ENCODE measurements at regions not wholly inside any gene's neighbourhood (a gene's known extent, or its start where the extent isn't known, plus 50 kb on each side); places are given as distances from the start of the nearest gene placed in this dataset.
A peak's percentile ranks its signal among the peaks of the same experiment; 100 is the strongest.

DNA sequence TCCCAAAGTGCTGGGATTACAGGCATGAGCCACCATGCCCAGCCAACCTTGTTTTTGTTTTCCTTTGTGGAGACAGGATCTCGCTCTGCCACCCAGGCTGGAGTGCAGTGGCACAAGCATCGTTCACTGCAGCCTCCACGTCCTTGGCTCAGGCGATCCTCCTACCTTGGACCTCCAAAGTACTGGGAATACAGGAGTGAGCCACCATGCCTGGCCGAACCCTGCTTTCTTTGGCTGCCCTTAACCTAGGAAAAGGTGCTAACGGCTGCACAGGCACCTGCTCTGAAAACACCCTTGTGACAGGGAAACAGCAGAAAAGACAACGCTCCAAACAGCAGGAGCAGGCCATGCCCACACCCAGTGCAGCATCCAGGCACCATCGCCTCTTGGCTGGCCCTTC lies 71.9 kb downstream of the OAT start:
- no peak for DNase-seq (ENCODE audit: low read depth)

DNA sequence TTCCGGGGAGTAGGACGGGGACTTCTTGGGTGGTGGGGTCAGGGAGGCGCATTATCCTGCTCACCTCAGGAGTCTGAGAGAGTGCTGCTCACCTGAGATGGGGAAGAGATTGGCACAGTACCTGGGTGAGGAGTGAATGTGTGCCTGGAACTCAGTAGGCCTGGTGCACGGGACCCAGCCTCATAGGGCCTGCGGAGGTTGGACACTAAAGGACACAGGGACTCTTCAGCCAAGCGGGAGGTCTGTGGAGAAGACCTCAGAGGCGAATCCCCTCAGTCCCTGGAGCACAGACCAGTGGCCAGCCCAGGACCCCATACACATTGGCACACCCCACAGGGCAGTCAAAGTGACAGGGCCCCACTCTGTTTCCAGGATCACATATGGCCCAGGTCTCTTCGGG lies 73.2 kb downstream of the OAT start:
- no peak for DNase-seq (ENCODE audit: low read depth)

DNA sequence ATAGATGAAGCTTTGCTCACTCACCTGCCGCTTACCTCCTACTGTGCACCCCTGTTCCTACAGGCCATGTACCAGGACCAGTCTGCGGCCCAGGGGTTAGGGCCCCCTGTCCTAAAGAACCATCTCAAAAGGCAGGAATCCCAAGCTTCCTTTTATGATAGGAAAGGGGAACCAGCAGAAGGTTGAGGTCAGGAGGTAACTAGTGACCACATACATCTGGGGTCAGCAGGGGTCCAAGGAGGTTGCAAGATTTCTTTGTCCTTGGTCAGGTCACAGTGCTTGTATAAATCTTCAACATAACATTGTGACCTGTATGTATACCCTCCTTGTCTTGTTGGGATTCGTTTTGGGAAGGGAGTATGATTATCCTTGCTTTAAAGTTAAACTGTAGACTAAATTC lies 73.8 kb downstream of the OAT start:
- no peak for DNase-seq (ENCODE audit: low read depth)

DNA sequence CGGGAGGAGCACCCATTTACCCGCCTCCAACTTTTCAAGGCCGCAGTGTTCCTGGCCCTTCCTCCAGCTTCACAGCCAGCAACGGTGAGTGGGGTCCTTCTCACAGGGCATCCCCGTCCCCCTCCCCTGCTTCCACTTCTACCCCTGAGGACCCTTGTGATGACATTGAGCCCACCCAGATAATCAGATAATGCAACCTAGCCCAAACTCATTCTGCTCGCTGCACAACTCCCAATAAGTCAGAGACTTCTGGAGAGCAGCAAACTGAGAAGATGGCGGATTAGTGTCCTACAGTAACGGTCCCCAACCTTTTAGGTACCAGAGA lies 74.5 kb downstream of the OAT start:
- no peak for DNase-seq (ENCODE audit: low read depth)

DNA sequence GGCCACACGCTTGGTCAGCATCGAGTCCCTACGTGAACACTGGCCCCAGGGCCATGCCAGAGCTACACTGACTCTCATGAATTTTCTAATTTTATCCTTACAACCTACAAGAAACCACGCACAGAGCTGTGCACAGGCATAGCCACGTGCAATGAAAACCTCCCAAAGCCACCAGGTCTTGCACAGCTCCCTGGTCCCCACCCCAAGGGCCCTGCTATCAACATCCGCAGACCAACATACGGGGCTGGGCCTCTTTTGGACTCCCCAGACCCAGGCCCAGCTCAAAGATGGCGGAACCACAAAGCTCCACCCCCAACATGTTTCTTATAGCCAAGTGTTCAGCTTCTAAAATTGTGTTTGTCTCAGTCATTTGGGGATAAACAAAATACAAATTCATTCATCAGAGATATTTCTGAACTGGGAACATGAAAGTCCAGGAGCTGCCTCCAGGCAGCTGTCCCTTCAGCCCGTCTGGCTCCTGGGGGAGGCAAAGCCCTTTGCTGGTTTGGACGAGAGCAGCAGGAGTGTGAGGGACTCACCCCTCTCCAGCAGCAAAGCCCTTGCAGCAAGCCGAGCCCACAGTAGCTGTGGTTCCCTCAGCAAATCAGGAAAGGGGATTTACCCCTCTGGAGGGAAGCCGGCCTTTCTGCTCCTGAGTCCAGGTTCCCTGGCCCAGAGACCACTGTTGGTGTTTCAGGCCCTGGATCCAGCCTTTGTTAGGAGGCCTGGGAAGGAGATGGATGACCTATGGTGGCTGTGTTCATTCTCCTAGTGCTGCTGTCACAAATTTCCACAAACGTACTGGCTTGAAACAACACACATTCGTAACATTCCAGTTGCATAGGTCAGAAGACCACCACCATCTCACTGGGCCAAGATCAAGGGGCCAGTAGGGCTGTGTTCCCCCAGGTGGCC lies 75.1 kb downstream of the OAT start:
- no peak for DNase-seq (ENCODE audit: low read depth)

DNA sequence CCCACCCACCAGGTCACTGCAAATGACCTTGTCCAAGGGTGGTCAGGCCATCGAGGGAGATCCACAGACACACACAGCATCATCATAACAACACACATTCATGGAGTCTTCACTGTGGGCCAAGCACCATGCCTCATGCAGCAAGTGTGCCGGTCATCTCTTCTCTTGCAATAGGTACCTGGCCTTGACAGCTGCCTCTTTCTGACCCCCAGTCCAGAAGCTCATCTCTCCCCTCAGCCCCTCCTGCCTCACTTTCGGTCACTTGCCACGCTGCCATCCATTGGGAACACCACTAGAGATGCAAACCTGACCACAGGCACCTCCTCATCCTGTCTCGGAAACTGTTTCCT lies 75.9 kb downstream of the OAT start:
- no peak for DNase-seq (ENCODE audit: low read depth)

DNA sequence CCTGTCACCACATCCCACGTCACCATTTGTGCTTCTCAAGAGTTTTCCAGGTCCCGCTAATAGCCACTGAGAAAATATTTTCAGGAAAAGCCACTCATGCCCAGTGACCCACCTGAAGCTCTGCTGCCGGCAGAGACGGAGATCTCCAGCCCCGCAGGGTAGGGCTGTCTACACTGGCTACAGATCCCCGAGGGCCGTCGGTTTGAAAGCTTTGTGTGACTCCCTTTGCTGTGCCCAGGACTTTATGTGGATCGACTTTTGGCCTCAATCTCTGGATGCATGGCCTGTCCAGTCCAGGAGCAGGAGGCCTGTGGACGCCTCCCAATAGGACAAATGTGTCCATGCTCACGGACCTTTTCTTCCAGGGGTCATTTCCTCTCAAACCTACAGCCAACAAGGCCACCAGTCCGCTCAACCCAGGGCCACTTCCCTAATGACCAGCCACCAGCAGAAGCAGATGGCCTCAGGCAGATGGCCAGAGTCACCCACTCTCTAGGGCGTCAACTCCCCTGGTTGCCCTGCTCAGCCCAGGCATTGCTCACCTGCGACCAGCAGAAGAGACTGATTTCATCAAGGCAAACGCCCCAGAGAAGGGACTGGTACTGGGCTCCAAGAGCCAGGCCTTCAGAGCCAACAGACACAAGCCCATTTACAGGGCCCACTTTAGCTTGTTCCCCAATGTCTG lies 76.4 kb downstream of the OAT start:
- no peak for DNase-seq (ENCODE audit: low read depth)

DNA sequence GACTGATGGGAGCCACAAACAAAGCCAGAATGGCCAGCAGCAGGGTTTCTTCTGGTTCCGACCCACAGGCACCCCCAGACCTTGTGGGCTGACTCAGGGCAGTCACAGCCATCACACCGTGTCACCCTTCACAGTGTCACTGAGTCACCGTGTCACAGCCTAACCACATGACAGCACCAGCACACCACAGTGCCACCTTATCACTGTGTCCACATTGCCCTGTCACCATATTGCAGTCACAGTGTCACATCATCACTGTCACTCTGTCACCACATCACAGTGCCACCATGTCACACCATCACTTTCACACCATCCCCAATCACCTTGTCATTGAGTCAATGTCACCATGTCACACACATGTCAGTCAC lies 77.0 kb downstream of the OAT start:
- no peak for DNase-seq (ENCODE audit: low read depth)

DNA sequence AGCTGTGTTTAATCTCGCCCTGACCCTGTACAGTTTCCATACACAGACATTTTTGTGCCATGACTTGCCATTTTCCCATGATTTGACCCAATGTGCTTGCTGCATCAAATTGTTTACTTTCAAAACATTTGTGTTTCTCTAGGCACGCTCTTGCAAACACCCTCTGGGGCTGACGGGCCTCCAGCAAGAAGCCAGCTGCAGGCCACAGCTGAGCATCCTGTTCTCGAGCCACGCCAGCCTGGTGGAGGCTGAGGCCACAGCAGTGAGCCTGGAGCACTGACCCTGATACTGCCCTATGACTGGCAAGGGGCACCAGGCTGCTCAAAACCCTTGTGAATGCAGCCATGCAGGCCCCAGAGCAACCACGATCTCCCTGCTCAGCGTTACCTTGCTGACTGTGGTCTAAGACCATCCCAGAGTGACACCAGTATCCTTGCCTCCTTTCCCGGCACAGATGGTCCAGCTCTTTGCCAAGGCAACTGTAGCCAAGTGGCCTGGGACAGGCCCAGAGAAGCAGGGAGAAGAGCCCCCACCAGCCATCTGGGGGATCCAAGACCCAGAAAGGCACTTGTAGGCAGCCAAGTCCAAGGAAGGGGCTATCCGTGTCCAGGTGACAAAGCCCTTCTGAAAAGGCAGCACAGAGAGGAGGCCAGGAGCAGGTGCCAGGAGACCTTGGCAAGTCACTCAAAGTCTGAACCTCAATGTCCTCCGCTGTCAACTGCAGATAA lies 78.5 kb downstream of the OAT start:
- DNase-seq (ENCODE audit: low read depth): peak; percentile 71

DNA sequence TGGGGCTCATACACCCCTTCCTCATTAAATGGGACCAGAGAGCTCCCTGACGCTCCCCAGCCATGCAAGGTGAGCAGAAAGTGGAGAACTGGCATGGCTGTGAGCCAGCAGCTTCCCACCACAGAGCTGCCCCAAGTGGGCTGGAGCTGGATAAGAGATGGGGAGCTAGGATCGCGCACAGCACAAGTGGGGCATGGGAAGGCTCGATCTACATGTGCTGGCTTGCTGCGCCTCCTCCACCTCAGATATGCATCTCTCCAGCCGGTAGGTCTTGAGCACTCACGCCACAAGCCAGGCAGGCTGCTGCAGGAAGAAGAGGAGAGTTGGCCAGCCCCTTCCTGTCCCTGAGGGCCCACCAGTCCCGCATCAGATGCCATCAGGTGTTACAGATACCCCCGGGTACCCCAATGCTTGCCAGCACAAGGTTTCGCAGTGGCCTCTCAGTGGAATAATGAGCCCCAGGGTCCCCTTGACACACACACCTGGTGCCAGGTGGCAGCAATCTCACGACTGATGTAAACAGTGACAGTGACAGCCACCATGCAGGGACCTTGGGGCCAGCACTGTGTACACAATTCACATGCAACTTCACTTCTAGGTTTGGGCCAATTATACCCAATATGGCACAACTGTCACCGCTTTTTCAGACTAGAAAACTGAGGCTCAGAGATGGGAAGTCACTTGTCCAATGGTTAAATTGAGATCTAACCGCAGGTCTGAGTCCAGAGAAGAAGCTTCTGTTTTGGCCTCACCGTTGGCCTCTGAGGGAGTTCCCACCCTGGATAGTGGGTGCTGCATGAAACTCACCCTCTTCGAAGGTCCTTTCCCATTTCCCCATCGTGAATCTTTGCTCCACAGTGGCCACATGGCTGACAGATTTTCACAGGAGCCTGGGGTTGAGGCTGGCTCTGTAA lies 79.3 kb downstream of the OAT start:
- no peak for DNase-seq (ENCODE audit: low read depth)

DNA sequence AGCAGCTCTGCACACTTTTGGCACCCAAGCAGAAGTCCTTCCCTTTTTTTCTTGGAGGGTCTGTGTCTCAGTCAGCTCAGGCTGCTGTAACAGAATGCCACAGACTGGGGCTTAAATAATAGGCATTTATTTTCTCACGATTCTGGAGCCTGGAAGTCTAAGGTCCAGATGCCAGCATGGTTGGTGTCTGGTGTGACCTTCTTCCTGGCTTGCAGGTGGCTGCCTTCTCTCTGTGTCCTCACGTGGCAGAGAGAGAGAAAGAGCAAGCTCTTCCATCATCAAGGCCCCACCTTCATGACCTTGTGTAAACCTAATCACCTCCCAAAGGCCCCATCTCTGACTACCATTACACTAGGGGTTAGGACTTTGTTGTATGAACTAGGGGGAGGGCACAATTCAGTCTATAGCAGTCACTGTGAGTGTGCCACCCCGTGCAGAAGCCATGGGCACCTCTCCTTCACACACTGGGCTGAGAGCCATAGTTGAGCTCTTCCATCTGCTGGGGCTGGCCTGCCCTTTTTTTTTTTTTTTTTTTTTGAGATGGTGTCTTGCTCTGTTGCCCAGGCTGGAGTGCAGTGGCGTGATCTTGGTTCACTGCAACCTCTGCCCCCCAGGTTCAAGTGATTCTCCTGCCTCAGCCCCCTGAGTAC lies 80.3 kb downstream of the OAT start:
- DNase-seq (ENCODE audit: low read depth): no peak

DNA sequence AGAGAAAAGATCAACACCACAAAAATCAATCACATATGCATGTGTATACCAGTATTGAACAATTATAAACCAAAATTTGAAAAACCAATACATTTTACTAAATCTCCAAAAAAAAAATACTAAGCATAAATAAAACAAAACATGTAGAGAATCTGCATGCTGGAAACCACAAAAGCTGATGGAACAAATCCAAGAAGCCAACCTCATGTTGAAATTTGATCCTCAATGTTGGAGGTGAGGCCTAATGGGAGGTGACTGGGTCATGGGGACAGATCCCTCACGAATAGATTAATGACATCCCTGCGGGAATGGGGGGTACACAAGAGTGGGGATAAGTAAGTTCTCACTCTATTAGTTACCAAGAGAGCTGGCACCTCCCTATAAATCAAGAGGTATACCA lies 82.5 kb downstream of the OAT start:
- DNase-seq (ENCODE audit: low read depth): peak; percentile 46

DNA sequence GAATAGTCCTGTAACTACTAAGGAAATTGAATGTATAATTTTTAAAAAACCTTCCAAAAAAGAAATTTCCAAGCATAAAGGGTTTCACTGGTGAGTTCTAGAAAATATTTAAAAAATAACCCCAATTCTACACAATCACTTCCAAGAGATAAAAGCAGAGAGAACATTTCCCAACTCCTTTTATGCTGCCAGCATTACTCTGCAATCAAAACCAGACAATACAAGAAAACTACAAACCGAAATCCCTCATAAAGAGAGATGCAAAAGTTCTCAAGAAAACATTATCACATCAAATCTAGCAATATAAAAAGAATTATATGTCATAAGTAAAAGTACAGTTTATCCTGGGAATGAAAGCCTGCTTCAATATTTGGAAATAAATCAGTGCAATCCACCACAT lies 84.8 kb downstream of the OAT start:
- no peak for DNase-seq (ENCODE audit: low read depth)

DNA sequence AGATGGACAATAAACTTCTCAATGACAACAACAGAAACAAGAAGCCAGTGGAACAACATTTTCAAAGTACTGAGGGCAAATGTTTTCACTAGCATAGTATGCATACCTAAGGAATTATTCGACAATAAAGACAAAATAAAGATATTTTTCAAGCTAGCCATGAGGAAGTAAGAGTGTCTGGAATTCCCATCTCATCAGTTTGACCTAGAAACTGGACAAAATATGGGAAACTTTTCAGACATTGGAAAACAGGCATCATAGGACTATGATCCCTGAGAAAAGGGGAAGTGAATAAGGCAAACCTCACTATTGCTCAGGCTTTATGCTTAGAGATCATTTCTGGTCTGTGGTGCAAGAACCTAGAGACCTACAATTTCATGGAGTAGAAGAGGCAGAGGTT lies 86.3 kb downstream of the OAT start:
- DNase-seq (ENCODE audit: low read depth): peak; percentile 34

DNA sequence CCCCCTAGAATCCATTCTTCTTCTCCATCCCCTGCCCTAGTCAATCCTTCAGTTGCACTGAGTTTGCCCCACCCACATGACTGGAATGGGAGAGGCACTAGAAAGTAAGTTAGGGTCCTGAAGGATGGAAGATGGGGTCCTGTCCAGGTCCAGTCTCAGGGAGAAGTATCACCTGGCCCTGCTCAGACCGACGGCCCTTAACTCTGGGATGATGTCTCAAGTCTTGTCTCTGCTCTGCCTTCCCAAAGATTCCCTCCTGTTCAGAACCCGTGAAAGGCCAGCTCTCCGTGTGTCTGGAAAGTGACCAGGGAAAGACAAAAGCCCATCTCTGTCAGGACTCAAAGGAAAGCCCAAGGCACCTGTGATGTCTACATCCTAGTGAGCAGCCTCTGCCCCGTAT lies 88.8 kb downstream of the OAT start:
- DNase-seq (ENCODE audit: low read depth): no peak

DNA sequence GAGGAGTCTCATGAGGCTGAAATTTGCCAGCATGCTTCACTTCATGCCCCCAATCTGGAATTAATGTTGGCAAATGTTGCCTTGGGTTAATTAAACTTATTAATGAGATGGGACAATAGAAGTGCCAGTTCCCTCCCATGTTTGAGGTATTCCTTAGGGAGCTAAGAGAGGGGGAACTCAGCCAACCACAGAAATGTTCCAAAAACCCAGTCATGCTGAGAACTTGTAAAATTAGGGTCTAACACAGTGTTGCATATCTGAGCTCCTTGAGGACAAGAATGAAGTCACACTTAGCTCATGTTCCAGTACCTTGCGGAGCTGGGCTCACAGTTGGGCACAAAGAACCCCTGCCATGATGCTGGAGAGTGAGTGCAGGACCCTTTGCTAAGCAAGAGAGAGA lies 89.4 kb downstream of the OAT start:
- DNase-seq (ENCODE audit: low read depth): no peak

DNA sequence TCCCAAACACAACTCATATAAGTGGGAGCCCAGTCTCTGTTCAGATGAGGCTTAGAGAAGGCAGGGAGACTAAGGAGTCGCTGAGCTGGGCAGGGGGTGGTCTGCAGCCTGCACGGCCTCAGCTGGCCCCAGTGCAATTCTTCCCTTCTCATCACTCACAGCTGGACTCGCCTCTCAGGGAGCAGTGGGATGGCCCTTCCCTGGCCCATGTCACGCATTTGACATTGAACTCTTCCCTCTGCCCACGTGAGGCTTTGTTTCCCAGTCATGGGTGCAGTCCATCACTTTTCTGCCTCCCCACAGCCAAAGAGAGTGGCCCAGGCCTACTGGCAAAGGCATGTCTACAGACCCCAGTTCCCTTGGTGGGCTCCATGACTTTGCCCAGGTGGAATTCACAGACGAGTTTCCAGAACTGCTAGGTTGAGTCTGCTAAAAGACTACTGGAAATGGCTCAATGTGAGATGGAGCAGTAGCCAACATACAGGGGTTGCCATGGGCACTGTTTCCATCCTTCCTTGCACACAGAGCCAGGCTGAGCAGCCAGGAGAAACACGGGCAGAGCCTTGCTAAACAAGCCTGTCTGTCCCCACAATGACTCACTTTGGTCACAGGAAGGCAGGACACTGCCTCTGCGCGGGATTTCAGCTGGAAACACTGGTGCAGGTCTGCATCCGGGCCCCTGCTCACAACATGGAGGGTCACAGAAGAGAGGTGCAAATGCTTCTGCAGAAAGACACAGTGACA lies 90.1 kb downstream of the OAT start:
- DNase-seq (ENCODE audit: low read depth): no peak

DNA sequence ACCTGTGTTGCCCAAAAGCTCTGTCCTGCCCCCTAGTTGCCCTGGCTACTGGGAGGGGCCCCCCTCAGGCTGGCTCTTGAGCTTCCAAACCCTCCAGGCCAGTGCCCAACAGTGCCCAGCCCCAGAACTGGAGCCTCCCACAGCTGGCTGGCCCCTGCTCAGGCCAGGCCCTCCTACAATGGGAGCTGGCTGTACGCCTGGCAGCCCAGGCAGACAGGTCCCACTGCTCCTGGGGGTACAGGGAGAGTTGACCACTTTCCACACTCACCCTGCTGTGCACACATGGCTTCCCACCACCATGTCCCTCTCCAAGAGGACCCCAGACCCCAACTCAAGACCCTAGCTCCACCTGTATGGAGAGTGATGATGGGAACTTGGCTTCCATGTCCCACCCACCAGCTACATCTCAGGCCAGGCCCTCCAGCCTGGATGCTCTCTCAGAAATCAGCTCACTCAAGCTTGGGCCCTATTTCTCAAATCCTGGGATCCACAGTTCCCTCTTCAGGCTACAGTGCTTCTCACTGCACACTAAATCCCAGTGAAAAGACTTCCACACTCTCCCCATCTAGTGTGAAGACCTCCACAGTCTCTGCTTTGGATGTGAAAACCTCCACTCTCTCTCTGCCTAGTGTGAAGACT lies 92.6 kb downstream of the OAT start:
- DNase-seq (ENCODE audit: low read depth): no peak

DNA sequence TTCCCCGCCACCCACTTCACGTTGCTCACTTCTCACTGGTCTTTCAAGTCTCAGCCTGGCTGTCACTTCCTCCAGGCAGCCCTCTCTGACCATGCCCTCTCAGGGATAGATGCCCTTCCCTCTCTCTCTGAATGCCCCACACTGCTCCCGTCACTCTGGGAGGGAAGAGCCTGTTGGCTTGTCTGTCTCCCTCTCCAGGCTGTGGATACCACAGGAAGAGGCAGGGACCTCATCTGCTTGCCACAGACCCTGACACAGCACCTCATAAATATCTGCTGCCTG lies 93.1 kb downstream of the OAT start:
- DNase-seq (ENCODE audit: low read depth): no peak

DNA sequence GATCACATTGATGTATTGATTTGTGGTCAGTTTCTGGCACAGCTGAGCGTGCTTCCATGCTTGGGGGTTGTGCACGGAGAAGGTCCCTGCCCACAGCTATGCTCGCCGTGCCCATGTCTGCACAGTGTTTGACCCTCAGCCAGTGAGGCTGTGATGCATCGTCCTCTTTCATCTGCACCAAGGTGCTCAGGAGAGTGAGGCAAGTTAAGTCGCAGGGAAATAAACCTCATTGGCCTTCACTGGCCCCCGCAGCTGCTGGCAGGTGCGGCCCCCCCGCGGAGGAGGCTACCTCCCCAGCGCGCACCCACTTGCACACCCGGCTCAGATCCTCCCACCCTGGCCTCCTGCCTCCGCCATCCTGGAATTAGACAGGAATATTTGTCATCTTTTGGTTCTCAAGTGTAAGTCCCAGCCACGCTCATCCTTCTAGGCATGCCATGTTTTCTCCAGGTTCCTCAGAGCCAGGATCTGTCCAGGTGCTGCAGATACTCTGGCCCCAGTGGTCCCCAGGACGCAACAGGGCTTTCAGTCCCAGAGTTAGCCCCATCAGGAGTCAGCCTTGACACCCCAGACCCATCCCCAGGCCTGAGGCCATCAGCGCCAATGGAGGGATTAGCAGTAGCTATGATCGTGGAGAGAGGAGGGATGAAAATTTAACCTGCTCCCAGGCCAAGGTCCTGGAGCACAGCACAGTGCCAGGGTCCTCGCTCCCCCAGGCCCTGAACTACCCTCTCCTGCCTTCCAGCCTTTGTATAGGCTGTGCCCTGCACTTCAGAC lies 93.7 kb downstream of the OAT start:
- no peak for DNase-seq (ENCODE audit: low read depth)
